SK-N-MC (cell line): ENCODE measurements at regions not wholly inside any gene's neighbourhood (a gene's known extent, or its start where the extent isn't known, plus 50 kb on each side); places are given as distances from the start of the nearest gene placed in this dataset.

Source experiments
- EZH2 ChIP-seq: fragments of 200-600 bp; sonication (generic); IDR thresholded peaks from one replicate; pipeline ENCODE4 v1.6.1; 2017; ENCODE audit warnings: antibody characterized with exemption
- FOXP2 ChIP-seq: optimal IDR thresholded peaks from 2 replicates; pipeline ENCODE3; 2011; ENCODE audit warnings: mild to moderate bottlenecking, moderate library complexity; ENCODE audit not compliant: insufficient read depth; ENCODE audit errors: extremely low read length, control extremely low read depth
- POLR2AphosphoS5 ChIP-seq: IDR thresholded peaks from 2 replicates; pipeline ENCODE4 v1.6.1; 2012; ENCODE audit warnings: mild to moderate bottlenecking, low read depth, low read length, borderline replicate concordance

DNA sequence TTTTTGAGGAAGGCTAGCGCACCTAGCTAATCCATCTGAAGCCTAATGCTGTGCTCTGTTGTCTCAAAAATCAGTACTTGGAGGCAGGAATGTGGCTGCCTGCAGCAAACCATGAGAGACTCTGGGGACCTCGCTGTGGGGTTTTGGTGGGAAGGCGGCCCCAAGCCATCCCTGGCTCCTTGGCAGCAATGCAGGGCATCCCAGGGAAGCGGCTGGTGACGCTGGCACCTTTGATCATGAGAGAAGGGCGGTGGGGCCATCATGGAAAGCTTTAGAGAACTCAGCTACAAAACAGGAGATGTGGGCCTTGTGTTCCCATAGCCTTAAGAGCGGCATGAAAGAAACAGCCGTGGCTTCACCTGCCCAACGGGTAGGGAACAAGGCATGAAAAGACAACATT lies 101.1 kb upstream of the SFSWAP start:
- no peak for TF ChIP-seq POLR2AphosphoS5
- TF ChIP-seq EZH2, result no peak
- no peak for TF ChIP-seq FOXP2
